Smooth muscle cell (in vitro differentiated cells): ENCODE measurements at regions not wholly inside any gene's neighbourhood (a gene's known extent, or its start where the extent isn't known, plus 50 kb on each side); places are given as distances from the start of the nearest gene placed in this dataset.
A peak's percentile ranks its signal among the peaks of the same experiment; 100 is the strongest.

Source experiments
- DNase-seq: peaks from one replicate; lab custom pipeline; 2025; ENCODE audit not compliant: unreplicated experiment; lab: John Stamatoyannopoulos, UW
- H2AFZ ChIP-seq: fragments of 200-600 bp; sonication (generic); 2 replicates; pipeline ENCODE4 v1.6.0; 2016; ENCODE audit warnings: antibody characterized with exemption, low read depth, mild to moderate bottlenecking
- H3F3A ChIP-seq: fragments of 200-600 bp; sonication (generic); 2 replicates; pipeline ENCODE4 v1.6.0; 2017; ENCODE audit warnings: antibody characterized with exemption, low read depth
- H3K27ac ChIP-seq: fragments of 200-600 bp; sonication (generic); 2 replicates; pipeline ENCODE4 v1.5.1; 2016; ENCODE audit warnings: low read depth, mild to moderate bottlenecking
- H3K27me3 ChIP-seq: fragments of 200-600 bp; sonication (generic); 2 replicates; pipeline ENCODE4 v1.6.1; 2016; ENCODE audit warnings: low read depth, mild to moderate bottlenecking
- H3K36me3 ChIP-seq: fragments of 200-600 bp; sonication (generic); 2 replicates; pipeline ENCODE4 v1.5.1; 2016; ENCODE audit warnings: low read depth
- H3K4me1 ChIP-seq: fragments of 200-600 bp; sonication (generic); 2 replicates; pipeline ENCODE4 v1.5.1; 2016; ENCODE audit warnings: low read depth
- H3K4me2 ChIP-seq: fragments of 200-600 bp; sonication (generic); 2 replicates; pipeline ENCODE4 v1.6.0; 2016; ENCODE audit warnings: mild to moderate bottlenecking
- H3K4me3 ChIP-seq: fragments of 200-600 bp; sonication (generic); 2 replicates; pipeline ENCODE4 v1.5.1; 2016; ENCODE audit warnings: mild to moderate bottlenecking
- H3K79me2 ChIP-seq: fragments of 200-600 bp; sonication (generic); 2 replicates; pipeline ENCODE4 v1.6.0; 2016; ENCODE audit warnings: low read depth, mild to moderate bottlenecking
- H3K9ac ChIP-seq: fragments of 200-600 bp; sonication (generic); 2 replicates; pipeline ENCODE4 v1.6.0; 2016; ENCODE audit warnings: low read depth
- H3K9me3 ChIP-seq: fragments of 200-600 bp; sonication (generic); replicated peaks from 2 replicates; pipeline ENCODE4 v1.5.1; 2016; ENCODE audit warnings: low read depth
- H4K20me1 ChIP-seq: fragments of 200-600 bp; sonication (generic); 2 replicates; pipeline ENCODE4 v1.6.0; 2016; ENCODE audit warnings: low read depth
- CTCF ChIP-seq: fragments of 200-600 bp; sonication (generic); IDR thresholded peaks from 2 replicates; pipeline ENCODE4 v1.5.1; 2017; ENCODE audit warnings: borderline replicate concordance, mild to moderate bottlenecking, antibody characterized with exemption; ENCODE audit not compliant: insufficient read depth, poor library complexity, severe bottlenecking
- WGBS: methylation state at CpG from one replicate; pipeline ENCODE4 v1.1.7; 2016; ENCODE audit warnings: low lambda C conversion rate; 5-methylcytosine and 5-hydroxymethylcytosine counted together

GRCh38 chr6:122286512-122286911, 112.9 kb upstream of the HSF2 start:
- H3K79me2 ChIP-seq, result no peaks in the 10 kb centered on the region
- H3K9ac ChIP-seq, result no peak overlapping the region
- H4K20me1 ChIP-seq, result no peaks in the 10 kb centered on the region
- no peak overlapping the region for H2AFZ ChIP-seq
- no peak for DNase-seq
- H3K4me1 ChIP-seq, result no peaks in the 10 kb centered on the region
- TF ChIP-seq CTCF, result no peak
- H3K27ac ChIP-seq, result no peak overlapping the region
- H3K9me3 ChIP-seq, result no peaks in the 10 kb centered on the region
- no peaks in the 10 kb centered on the region for H3F3A ChIP-seq
- H3K36me3 ChIP-seq, result no peaks in the 10 kb centered on the region
- H3K4me2 ChIP-seq, result no peak overlapping the region
- no peak overlapping the region for H3K4me3 ChIP-seq
- no peaks in the 10 kb centered on the region for H3K27me3 ChIP-seq

- H2AFZ ChIP-seq, result peak overlapping the region; percentile 8
- H4K20me1 ChIP-seq, result no peaks in the 10 kb centered on the region
- 84% methylated on average over 4 of the region's 4 CpGs for WGBS
- H3K9me3 ChIP-seq, result no peaks in the 10 kb centered on the region
- H3K27ac ChIP-seq, result no peak overlapping the region
- no peak overlapping the region for H3K9ac ChIP-seq
- H3K4me1 ChIP-seq, result no peaks in the 10 kb centered on the region
- DNase-seq, result no peak
- no peak overlapping the region for H3K4me2 ChIP-seq
- no peak overlapping the region for H3K4me3 ChIP-seq
- TF ChIP-seq CTCF, result peak; percentile 35
- no peaks in the 10 kb centered on the region for H3K36me3 ChIP-seq
- no peaks in the 10 kb centered on the region for H3K79me2 ChIP-seq
- H3F3A ChIP-seq, result no peaks in the 10 kb centered on the region
- H3K27me3 ChIP-seq, result no peaks in the 10 kb centered on the region
Observed at GRCh38 chr6:122289762-122290539, 109.5 kb upstream of the HSF2 start.

GRCh38 chr6:122297010-122297409, 102.4 kb upstream of the HSF2 start:
- H3K27ac ChIP-seq, result no peak overlapping the region
- no peaks in the 10 kb centered on the region for H3F3A ChIP-seq
- TF ChIP-seq CTCF, result no peak
- H3K36me3 ChIP-seq, result no peaks in the 10 kb centered on the region
- no peaks in the 10 kb centered on the region for H3K4me1 ChIP-seq
- no peaks in the 10 kb centered on the region for H3K79me2 ChIP-seq
- H2AFZ ChIP-seq, result no peak overlapping the region
- 95% methylated on average over 2 of the region's 2 CpGs for WGBS
- H4K20me1 ChIP-seq, result no peaks in the 10 kb centered on the region
- no peak overlapping the region for H3K4me2 ChIP-seq
- H3K27me3 ChIP-seq, result no peaks in the 10 kb centered on the region
- H3K4me3 ChIP-seq, result no peak overlapping the region
- no peak overlapping the region for H3K9ac ChIP-seq
- H3K9me3 ChIP-seq, result no peaks in the 10 kb centered on the region
- DNase-seq, result no peak

GRCh38 chr6:122302067-122302466, 97.4 kb upstream of the HSF2 start:
- no peak overlapping the region for H2AFZ ChIP-seq
- DNase-seq, result no peak
- no peak for TF ChIP-seq CTCF
- no peaks in the 10 kb centered on the region for H3F3A ChIP-seq
- no peaks in the 10 kb centered on the region for H4K20me1 ChIP-seq
- 100% methylated on average over 2 of the region's 2 CpGs for WGBS
- no peaks in the 10 kb centered on the region for H3K4me1 ChIP-seq
- no peaks in the 10 kb centered on the region for H3K27me3 ChIP-seq
- H3K36me3 ChIP-seq, result no peaks in the 10 kb centered on the region
- no peaks in the 10 kb centered on the region for H3K9me3 ChIP-seq
- H3K9ac ChIP-seq, result no peak overlapping the region
- no peaks in the 10 kb centered on the region for H3K79me2 ChIP-seq
- H3K27ac ChIP-seq, result no peak overlapping the region
- H3K4me3 ChIP-seq, result no peak overlapping the region
- no peak overlapping the region for H3K4me2 ChIP-seq
